ENCODE measurements at regions not wholly inside any gene's neighbourhood (a gene's known extent, or its start where the extent isn't known, plus 50 kb on each side); places are given as distances from the start of the nearest gene placed in this dataset.
A peak's percentile ranks its signal among the peaks of the same experiment; 100 is the strongest.

- H3K4me3 ChIP-seq (ENCODE audit: low read length), result no peak overlapping the region
- DNase-seq (ENCODE audit: low read depth), result no peak
- no peak for TF ChIP-seq CTCF (conservative IDR thresholded peaks at IDR 0.05; ENCODE audit: low read length)
Observed at GRCh38 chr4:32147446-32148085, 1427.4 kb downstream of the PCDH7 start.

DNA sequence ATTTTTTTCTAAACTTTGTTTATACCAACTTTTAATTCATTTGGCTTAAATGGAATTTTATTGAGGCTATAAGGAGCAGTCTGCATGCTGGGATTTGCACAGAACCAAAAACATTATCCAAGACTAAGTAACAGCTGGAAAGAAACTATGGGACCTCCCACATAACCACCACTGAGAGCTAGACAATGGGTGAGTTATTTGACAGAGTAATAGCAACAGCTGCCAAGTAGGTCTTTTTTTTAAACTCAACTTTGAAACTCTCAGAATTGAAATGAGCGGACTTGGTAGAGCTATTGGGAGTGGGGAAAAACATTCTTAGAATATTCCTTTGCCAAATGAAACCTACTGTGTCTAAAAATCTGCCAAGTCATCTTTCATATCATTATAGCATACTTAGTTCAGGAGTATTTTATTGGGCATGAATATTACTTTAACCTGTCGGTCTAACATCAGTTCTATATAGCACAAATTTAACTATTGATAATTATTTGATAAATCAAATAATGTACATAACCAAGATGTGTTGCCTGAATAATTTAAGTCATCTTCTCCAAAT is 1428.0 kb downstream of the PCDH7 start:
- TF ChIP-seq CTCF (conservative IDR thresholded peaks at IDR 0.05; ENCODE audit: low read length), result no peak
- H3K4me3 ChIP-seq (ENCODE audit: low read length), result no peak overlapping the region
- DNase-seq (ENCODE audit: low read depth), result peak; percentile 12

GRCh38 chr4:32158961-32159360 is 1438.8 kb downstream of the PCDH7 start:
- no peak for TF ChIP-seq CTCF (conservative IDR thresholded peaks at IDR 0.05; ENCODE audit: low read length)
- no peak overlapping the region for H3K4me3 ChIP-seq (ENCODE audit: low read length)

GRCh38 chr4:32161392-32161791 is 1441.2 kb downstream of the PCDH7 start:
- no peak for TF ChIP-seq CTCF (conservative IDR thresholded peaks at IDR 0.05; ENCODE audit: low read length)
- no peak for DNase-seq (ENCODE audit: low read depth)
- no peak overlapping the region for H3K4me3 ChIP-seq (ENCODE audit: low read length)

More at GRCh38 chr4:32158961-32159360, 1438.8 kb downstream of the PCDH7 start:
- no peak for DNase-seq (ENCODE audit: low read depth)

GRCh38 chr4:32163125-32163524 is 1443.0 kb downstream of the PCDH7 start:
- H3K4me3 ChIP-seq (ENCODE audit: low read length), result no peak overlapping the region
- TF ChIP-seq CTCF (conservative IDR thresholded peaks at IDR 0.05; ENCODE audit: low read length), result no peak
- no peak for DNase-seq (ENCODE audit: low read depth)

GRCh38 chr4:32169841-32170240 is 1449.7 kb downstream of the PCDH7 start:
- no peak for TF ChIP-seq CTCF (conservative IDR thresholded peaks at IDR 0.05; ENCODE audit: low read length)

GRCh38 chr4:32172086-32172485 is 1451.9 kb downstream of the PCDH7 start:
- no peak overlapping the region for H3K4me3 ChIP-seq (ENCODE audit: low read length)
- no peak for DNase-seq (ENCODE audit: low read depth)
- TF ChIP-seq CTCF (conservative IDR thresholded peaks at IDR 0.05; ENCODE audit: low read length), result no peak

More at GRCh38 chr4:32169841-32170240, 1449.7 kb downstream of the PCDH7 start:
- no peak overlapping the region for H3K4me3 ChIP-seq (ENCODE audit: low read length)
- no peak for DNase-seq (ENCODE audit: low read depth)
